ENCODE measurements at regions not wholly inside any gene's neighbourhood (a gene's known extent, or its start where the extent isn't known, plus 50 kb on each side); places are given as distances from the start of the nearest gene placed in this dataset.
"Not testable (repeated sequence)": the region's sequence is repeated elsewhere in the genome, so short reads cannot be mapped to it uniquely, and the experiment has no call there.

GRCh38 chr13:52565324-52565723, 76.9 kb upstream of the HNRNPA1L2 start:
- H3K4me3 ChIP-seq (ENCODE audit: low read depth, low read length); DNase-seq (ENCODE audit: low read depth): not testable (repeated sequence)

GRCh38 chr13:52569904-52570602, 72.2 kb upstream of the HNRNPA1L2 start:
- DNase-seq (ENCODE audit: low read depth) = peak; percentile 12
- not testable (repeated sequence) for H3K4me3 ChIP-seq (ENCODE audit: low read depth, low read length)
- peak; percentile 47 for TF ChIP-seq CTCF (conservative IDR thresholded peaks at IDR 0.05; ENCODE audit: low read depth, low read length)

- DNase-seq (ENCODE audit: low read depth); H3K4me3 ChIP-seq (ENCODE audit: low read depth, low read length): not testable (repeated sequence)
Measured at GRCh38 chr13:52571163-52571562, 71.1 kb upstream of the HNRNPA1L2 start.

GRCh38 chr13:52582962-52583361, 59.3 kb upstream of the HNRNPA1L2 start:
- not testable (repeated sequence) for H3K4me3 ChIP-seq (ENCODE audit: low read depth, low read length); DNase-seq (ENCODE audit: low read depth)
